ENCODE measurements at regions not wholly inside any gene's neighbourhood (a gene's known extent, or its start where the extent isn't known, plus 50 kb on each side); places are given as distances from the start of the nearest gene placed in this dataset.

DNA sequence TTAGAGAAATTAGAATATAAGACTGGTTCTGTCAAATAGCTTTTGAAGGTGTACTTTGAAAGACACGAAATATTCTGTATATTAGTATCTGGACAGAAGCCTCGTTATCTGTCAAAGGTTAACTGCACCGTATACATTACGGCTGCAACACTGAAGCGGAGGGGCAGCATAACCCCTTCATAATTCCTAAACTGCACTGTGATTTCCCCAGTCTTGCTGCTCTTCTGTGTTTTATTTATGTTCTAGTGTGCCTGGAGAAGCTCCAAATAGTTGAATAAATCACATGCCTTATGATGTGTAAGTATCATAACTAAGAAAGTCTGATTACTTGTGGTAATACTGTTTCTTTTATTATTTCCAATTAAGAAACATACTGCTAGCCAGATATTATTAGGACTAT lies 285.7 kb upstream of the ROBO2 start:
- Histone ChIP-seq H3K27me3 (ENCODE audit: insufficient read depth, poor library complexity, severe bottlenecking) (no peaks in the 10 kb centered on the region), H3K4me3 (replicated peaks; ENCODE audit: insufficient read depth, low read length) (no peak overlapping the region), H3K27ac (replicated peaks) (no peak overlapping the region)
- TF ChIP-seq POLR2AphosphoS5 (IDR thresholded peaks at IDR 0.05; ENCODE audit: low read depth) (no peak), GABPA (IDR thresholded peaks at IDR 0.05; ENCODE audit: low read depth) (no peak), SPI1 (IDR thresholded peaks at IDR 0.05; ENCODE audit: borderline replicate concordance, low read depth) (no peak)
- TF ChIP-seq, protein P1, sequence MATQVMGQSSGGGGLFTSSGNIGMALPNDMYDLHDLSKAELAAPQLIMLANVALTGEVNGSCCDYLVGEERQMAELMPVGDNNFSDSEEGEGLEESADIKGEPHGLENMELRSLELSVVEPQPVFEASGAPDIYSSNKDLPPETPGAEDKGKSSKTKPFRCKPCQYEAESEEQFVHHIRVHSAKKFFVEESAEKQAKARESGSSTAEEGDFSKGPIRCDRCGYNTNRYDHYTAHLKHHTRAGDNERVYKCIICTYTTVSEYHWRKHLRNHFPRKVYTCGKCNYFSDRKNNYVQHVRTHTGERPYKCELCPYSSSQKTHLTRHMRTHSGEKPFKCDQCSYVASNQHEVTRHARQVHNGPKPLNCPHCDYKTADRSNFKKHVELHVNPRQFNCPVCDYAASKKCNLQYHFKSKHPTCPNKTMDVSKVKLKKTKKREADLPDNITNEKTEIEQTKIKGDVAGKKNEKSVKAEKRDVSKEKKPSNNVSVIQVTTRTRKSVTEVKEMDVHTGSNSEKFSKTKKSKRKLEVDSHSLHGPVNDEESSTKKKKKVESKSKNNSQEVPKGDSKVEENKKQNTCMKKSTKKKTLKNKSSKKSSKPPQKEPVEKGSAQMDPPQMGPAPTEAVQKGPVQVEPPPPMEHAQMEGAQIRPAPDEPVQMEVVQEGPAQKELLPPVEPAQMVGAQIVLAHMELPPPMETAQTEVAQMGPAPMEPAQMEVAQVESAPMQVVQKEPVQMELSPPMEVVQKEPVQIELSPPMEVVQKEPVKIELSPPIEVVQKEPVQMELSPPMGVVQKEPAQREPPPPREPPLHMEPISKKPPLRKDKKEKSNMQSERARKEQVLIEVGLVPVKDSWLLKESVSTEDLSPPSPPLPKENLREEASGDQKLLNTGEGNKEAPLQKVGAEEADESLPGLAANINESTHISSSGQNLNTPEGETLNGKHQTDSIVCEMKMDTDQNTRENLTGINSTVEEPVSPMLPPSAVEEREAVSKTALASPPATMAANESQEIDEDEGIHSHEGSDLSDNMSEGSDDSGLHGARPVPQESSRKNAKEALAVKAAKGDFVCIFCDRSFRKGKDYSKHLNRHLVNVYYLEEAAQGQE (IDR thresholded peaks at IDR 0.05; ENCODE audit: insufficient replicate concordance, low read depth), result no peak
- TF ChIP-seq, protein P2, sequence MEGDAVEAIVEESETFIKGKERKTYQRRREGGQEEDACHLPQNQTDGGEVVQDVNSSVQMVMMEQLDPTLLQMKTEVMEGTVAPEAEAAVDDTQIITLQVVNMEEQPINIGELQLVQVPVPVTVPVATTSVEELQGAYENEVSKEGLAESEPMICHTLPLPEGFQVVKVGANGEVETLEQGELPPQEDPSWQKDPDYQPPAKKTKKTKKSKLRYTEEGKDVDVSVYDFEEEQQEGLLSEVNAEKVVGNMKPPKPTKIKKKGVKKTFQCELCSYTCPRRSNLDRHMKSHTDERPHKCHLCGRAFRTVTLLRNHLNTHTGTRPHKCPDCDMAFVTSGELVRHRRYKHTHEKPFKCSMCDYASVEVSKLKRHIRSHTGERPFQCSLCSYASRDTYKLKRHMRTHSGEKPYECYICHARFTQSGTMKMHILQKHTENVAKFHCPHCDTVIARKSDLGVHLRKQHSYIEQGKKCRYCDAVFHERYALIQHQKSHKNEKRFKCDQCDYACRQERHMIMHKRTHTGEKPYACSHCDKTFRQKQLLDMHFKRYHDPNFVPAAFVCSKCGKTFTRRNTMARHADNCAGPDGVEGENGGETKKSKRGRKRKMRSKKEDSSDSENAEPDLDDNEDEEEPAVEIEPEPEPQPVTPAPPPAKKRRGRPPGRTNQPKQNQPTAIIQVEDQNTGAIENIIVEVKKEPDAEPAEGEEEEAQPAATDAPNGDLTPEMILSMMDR (IDR thresholded peaks at IDR 0.05; ENCODE audit: insufficient read depth, low read length), result no peak
- no peak for DNase-seq (ENCODE audit: low read depth in 1 of 2, low spot score in 1 of 2)

DNA sequence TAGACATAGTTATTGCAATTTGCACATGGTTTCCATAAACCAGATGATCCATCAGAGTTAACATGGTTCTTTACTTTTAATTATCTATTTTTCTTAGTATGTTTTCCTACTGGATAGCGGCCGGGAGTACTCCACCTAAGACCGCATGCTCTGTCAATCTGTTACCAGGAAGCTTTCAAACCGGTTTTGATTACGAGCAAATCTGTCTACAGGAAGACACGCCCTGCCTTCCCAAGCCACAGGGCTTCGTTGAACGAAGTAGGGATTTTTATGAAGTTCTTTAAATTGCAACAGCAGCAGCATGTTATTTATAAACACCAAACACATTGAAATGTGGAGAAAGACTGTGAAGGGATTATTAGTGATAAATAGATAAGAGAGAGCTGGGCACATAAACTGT lies 283.3 kb upstream of the ROBO2 start:
- H3K4me3 ChIP-seq (replicated peaks; ENCODE audit: insufficient read depth, low read length), result no peak overlapping the region
- DNase-seq (ENCODE audit: low read depth in 1 of 2, low spot score in 1 of 2), result no peak
- H3K27me3 ChIP-seq (ENCODE audit: insufficient read depth, poor library complexity, severe bottlenecking), result no peaks in the 10 kb centered on the region
- no peak for TF ChIP-seq POLR2AphosphoS5 (IDR thresholded peaks at IDR 0.05; ENCODE audit: low read depth)
- no peak for TF ChIP-seq SPI1 (IDR thresholded peaks at IDR 0.05; ENCODE audit: borderline replicate concordance, low read depth)
- TF ChIP-seq, protein P2 (IDR thresholded peaks at IDR 0.05; ENCODE audit: insufficient read depth, low read length), result no peak
- TF ChIP-seq, protein P1 (IDR thresholded peaks at IDR 0.05; ENCODE audit: insufficient replicate concordance, low read depth), result no peak
- no peak overlapping the region for H3K27ac ChIP-seq (replicated peaks)

DNA sequence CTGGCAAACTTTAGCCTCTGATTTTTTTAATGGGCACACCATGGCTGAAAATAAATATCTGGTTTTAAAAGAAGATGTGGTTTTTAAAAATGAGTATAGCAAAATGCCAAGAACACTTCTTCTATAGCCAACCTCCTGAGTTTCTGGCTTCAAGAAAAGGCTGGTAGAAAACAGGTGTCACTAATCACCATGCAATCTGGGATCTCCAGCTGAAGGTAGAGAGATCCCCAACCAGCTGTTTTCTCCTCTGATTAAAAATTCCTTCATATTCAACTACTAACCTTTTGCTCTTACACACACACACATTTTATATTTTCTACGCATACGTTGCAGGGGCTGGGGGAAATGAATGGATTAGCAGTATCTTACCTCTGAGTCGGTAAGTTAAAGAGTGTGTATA lies 279.6 kb upstream of the ROBO2 start:
- no peak for DNase-seq (ENCODE audit: low read depth in 1 of 2, low spot score in 1 of 2)
- H3K4me3 ChIP-seq (replicated peaks; ENCODE audit: insufficient read depth, low read length), result no peak overlapping the region
- TF ChIP-seq POLR2AphosphoS5 (IDR thresholded peaks at IDR 0.05; ENCODE audit: low read depth), result no peak
- TF ChIP-seq, protein P1 (IDR thresholded peaks at IDR 0.05; ENCODE audit: insufficient replicate concordance, low read depth), result no peak
- TF ChIP-seq, protein P2 (IDR thresholded peaks at IDR 0.05; ENCODE audit: insufficient read depth, low read length), result no peak
- no peak for TF ChIP-seq SPI1 (IDR thresholded peaks at IDR 0.05; ENCODE audit: borderline replicate concordance, low read depth)
- no peak for TF ChIP-seq GABPA (IDR thresholded peaks at IDR 0.05; ENCODE audit: low read depth)
- H3K27ac ChIP-seq (replicated peaks), result no peak overlapping the region
- no peaks in the 10 kb centered on the region for H3K27me3 ChIP-seq (ENCODE audit: insufficient read depth, poor library complexity, severe bottlenecking)

All from HL-60 (cell line).